ENCODE measurements at regions not wholly inside any gene's neighbourhood (a gene's known extent, or its start where the extent isn't known, plus 50 kb on each side); places are given as distances from the start of the nearest gene placed in this dataset.

DNA sequence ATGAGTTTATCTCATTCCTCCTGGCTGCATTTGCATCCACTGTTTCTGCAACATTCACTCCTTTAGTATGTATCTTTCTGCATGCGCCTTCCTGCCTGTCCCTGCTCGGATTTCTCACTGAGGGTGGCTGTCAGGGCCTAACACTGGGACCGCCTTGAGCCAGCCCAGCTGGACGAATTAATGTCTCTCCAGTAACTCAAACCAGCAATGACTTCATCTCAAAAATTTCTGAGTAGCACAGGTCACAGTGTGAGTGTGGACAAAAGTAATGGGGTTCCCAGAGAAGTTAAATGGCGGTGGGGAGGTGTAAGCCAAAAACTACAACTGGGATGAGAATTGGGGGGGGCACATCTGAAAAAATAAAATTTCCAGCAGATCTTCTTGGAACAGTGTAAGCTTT is 444.0 kb upstream of the MGMT start:
- H3K9me3 Mint-ChIP-seq = no peaks in the 10 kb centered on the region

DNA sequence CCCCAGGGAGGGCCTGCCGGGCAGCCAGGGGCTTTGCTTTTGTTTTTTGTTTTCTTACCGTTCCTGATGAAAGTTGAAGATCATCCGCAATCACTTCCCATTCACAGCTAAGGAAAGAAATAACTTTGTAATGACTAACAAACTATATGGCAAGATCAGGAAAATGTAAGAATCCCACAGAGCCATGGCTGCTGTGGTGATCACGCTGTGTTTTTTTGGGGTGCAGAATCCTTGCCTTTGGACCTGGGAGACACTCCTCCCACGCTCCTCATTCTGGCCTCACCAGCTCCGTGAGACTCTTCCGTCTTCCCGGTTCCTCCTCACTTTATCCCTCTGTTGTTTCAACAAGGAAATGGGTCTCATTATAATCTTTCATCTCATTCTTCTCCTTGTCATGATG is 443.0 kb upstream of the MGMT start:
- no peaks in the 10 kb centered on the region for H3K9me3 Mint-ChIP-seq
- no peak overlapping the region for H3K4me3 Mint-ChIP-seq
- no peaks in the 10 kb centered on the region for H3K27me3 Mint-ChIP-seq (ENCODE audit: low read depth)
- no peaks in the 10 kb centered on the region for H3K4me1 Mint-ChIP-seq (ENCODE audit: low read depth)
- no peaks in the 10 kb centered on the region for H3K36me3 Mint-ChIP-seq (ENCODE audit: insufficient read depth)
- no peak for ATAC-seq
- DNase-seq = no peak

More for the DNA sequence above, 444.0 kb upstream of the MGMT start:
- no peak for ATAC-seq
- Mint-ChIP-seq H3K4me3 (no peak overlapping the region), H3K36me3 (ENCODE audit: insufficient read depth) (no peaks in the 10 kb centered on the region), H3K27me3 (ENCODE audit: low read depth) (no peaks in the 10 kb centered on the region), H3K4me1 (ENCODE audit: low read depth) (no peaks in the 10 kb centered on the region)
- no peak for DNase-seq

DNA sequence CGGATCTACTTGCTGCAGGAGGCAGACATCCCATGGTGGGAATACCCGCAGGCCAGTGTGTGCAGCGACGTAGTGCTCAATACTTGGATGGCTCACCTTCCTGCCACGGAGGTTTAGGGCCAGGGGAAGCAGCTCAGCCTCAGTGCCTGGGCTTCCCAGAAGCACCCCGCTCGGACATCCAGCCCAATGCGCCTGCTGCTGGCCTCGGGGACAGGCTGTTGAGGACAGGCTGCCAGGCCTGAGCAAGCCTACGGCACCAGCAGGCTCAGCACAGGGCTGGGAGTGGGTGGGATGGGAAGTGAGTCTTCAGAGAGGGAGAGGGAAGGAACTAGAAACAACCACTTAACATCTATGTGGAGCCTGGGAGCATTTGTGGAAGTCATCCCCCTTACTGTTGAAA is 441.3 kb upstream of the MGMT start:
- no peak for ATAC-seq
- H3K36me3 Mint-ChIP-seq (ENCODE audit: insufficient read depth) = no peaks in the 10 kb centered on the region
- H3K27me3 Mint-ChIP-seq (ENCODE audit: low read depth) = peaks cover 3% of the 10 kb centered on the region
- no peaks in the 10 kb centered on the region for H3K4me1 Mint-ChIP-seq (ENCODE audit: low read depth)
- no peaks in the 10 kb centered on the region for H3K9me3 Mint-ChIP-seq
- H3K4me3 Mint-ChIP-seq = no peak overlapping the region
- no peak for DNase-seq

DNA sequence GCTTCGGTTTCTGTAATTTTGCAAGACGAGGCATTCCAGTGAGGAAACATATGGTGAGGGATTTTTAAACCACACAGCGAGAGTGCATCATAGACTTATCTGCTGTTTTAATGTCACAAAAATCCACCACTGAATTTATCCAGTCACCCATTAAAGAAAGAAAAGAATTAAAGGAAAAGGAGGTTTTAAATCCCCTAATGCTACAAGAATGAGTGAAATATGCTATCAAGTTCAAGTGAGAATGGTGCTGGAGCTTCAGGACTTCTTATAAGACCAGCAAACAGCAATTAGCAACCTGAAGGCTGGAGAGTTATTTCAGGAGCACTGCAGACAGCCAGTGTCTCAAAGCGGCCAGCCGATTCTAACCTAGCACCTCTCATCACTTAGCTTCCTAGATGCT is 439.1 kb upstream of the MGMT start:
- ATAC-seq (no peak), DNase-seq (no peak)
- peaks cover 3% of the 10 kb centered on the region for H3K27me3 Mint-ChIP-seq (ENCODE audit: low read depth)
- peaks cover 2% of the 10 kb centered on the region for H3K4me1 Mint-ChIP-seq (ENCODE audit: low read depth)
- no peak overlapping the region for H3K4me3 Mint-ChIP-seq
- no peaks in the 10 kb centered on the region for H3K9me3 Mint-ChIP-seq
- H3K36me3 Mint-ChIP-seq (ENCODE audit: insufficient read depth) = no peaks in the 10 kb centered on the region

DNA sequence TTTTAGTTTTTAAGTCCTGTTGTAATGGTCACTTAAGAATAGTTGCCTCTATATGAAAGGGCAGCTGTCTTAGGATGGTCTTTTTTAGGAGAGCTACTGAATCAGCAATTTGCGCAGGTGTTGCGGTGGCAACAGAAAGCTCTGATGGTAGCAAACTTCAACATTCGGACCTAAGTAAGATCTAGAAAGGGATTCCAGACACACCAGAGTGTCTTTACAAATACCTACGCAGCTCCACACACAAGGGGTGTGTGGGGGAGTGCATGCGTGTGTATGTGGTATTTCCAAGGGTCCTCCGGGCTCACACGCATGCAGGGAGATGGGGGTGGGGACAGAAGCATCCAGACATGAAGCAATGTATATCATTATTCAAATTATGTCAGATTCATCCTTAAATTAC is 438.6 kb upstream of the MGMT start:
- Mint-ChIP-seq H3K27me3 (ENCODE audit: low read depth) (peaks cover 3% of the 10 kb centered on the region), H3K4me1 (ENCODE audit: low read depth) (peaks cover 2% of the 10 kb centered on the region), H3K4me3 (no peak overlapping the region), H3K9me3 (no peaks in the 10 kb centered on the region), H3K36me3 (ENCODE audit: insufficient read depth) (no peaks in the 10 kb centered on the region)
- DNase-seq (no peak), ATAC-seq (no peak)

DNA sequence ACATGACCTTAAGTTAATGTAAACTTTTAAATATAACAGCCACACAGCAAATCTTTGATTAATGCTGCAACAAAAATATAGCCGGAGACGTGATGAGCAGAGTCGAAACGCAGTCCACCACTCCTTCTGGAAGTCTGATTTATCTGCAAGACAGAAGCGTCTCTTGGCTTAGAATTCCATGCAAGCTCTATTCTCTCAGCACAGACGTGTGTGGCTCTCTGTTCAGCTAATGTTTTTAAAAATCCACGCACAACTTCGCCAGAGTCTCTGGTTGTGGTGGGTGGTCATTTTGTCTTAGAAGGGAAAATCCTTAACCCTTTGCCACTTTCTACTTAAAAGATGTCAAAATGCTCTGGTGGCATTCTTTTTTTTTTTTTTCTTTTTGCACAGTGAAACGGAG is 438.0 kb upstream of the MGMT start:
- DNase-seq = no peak
- no peak for ATAC-seq
- no peaks in the 10 kb centered on the region for H3K36me3 Mint-ChIP-seq (ENCODE audit: insufficient read depth)
- no peak overlapping the region for H3K4me3 Mint-ChIP-seq
- peaks cover 3% of the 10 kb centered on the region for H3K27me3 Mint-ChIP-seq (ENCODE audit: low read depth)
- H3K9me3 Mint-ChIP-seq = no peaks in the 10 kb centered on the region
- peaks cover 5% of the 10 kb centered on the region for H3K4me1 Mint-ChIP-seq (ENCODE audit: low read depth)

DNA sequence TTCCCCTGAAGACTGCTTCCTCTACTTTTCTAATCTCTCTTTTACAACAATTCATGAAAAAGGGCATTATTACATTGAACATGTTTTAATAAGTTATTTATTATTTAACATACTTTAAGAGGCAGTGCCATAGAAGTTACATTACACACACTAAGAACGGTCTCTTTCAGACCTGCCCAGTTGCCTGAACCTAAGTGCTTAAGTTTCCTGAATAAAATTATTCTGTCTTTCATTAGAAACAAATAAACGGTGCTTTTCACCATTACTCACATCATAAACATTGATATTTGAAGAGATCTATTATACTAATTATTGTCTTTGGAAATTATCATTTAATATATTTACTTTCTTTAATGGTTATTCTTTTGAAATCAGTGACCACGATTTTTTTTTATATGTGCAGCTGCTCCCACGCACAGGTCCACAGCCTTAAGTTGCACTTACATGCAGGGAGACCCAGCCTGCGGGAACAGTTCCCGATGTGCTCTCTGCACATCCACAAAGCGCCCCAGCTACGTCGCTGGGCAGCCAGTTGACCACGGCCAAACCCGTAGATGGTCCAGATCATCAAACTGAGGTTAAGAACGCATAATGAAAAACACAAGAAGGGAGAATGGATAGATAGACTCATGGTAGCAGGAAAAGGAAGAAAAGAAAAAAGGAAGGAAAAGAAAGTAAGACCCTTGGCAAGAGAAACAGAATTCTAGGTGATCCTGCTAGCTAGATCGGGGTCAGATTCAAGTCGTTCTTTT is 437.0 kb upstream of the MGMT start:
- Mint-ChIP-seq H3K4me3 (no peak overlapping the region), H3K27me3 (ENCODE audit: low read depth) (peaks cover 7% of the 10 kb centered on the region), H3K9me3 (no peaks in the 10 kb centered on the region), H3K4me1 (ENCODE audit: low read depth) (peaks cover 7% of the 10 kb centered on the region), H3K36me3 (ENCODE audit: insufficient read depth) (no peaks in the 10 kb centered on the region)
- no peak for DNase-seq
- ATAC-seq = no peak

DNA sequence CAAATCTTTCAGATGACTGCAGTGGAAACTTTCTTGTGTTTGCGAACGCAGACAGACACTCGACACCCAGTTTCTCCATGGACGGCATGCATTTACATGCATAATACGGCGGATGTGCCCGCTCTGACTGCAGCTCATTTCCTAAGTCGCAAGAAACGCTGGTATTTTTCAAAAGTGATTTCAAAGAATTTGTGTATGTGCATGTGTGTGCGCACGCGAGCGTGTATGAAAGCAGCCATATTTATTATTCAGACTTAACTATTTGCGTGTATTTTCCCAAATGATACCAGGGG is 436.5 kb upstream of the MGMT start:
- H3K9me3 Mint-ChIP-seq = no peaks in the 10 kb centered on the region
- no peaks in the 10 kb centered on the region for H3K36me3 Mint-ChIP-seq (ENCODE audit: insufficient read depth)
- H3K27me3 Mint-ChIP-seq (ENCODE audit: low read depth) = peaks cover 7% of the 10 kb centered on the region
- ATAC-seq (no peak), DNase-seq (no peak)
- H3K4me1 Mint-ChIP-seq (ENCODE audit: low read depth) = peaks cover 10% of the 10 kb centered on the region
- no peak overlapping the region for H3K4me3 Mint-ChIP-seq

DNA sequence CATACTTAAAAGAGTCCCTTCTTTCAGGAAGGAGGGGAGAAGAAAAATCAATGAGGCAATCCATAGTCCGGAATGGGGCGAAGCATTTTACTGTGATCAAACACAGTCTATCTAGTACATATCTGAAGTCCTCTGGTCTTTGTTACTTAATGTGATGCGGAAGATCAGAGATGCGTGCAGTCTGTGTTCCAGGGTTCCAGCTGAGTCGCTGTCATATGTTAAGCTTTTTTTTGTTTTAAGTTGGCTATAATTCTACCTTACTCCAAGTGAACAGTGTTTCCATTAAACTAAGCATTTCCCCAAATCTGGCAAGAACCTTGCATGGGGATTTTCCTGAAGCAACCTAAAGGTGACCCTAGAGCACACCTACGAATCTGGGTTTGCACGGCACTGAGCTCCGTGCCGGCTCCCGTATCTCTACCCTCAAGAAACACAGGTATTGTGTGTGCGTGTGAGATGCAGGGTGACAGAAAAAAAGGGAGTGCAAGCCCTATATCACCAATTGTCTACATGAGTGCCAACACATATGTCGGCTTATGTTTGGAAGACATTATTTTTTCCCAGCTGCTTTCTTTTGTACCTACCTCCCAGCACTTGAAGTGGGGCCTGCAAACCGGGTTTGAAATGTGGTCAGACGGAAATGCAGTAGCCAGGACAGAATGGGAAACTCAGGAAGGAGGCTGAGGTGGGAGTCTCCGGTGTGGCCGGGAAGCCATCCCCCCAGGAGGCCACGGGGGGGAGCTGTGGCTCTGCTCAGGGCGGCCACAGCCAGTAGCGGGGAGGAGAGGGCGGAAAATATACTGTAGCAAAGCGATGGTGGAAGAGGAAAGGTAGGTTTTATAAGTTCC is 435.8 kb upstream of the MGMT start:
- peaks cover 15% of the 10 kb centered on the region for H3K4me1 Mint-ChIP-seq (ENCODE audit: low read depth)
- ATAC-seq (peak; percentile 62 to 75), DNase-seq (peak; percentile 18)
- H3K27me3 Mint-ChIP-seq (ENCODE audit: low read depth) = peaks cover 7% of the 10 kb centered on the region
- no peak overlapping the region for H3K4me3 Mint-ChIP-seq
- H3K9me3 Mint-ChIP-seq = no peaks in the 10 kb centered on the region
- H3K36me3 Mint-ChIP-seq (ENCODE audit: insufficient read depth) = no peaks in the 10 kb centered on the region

DNA sequence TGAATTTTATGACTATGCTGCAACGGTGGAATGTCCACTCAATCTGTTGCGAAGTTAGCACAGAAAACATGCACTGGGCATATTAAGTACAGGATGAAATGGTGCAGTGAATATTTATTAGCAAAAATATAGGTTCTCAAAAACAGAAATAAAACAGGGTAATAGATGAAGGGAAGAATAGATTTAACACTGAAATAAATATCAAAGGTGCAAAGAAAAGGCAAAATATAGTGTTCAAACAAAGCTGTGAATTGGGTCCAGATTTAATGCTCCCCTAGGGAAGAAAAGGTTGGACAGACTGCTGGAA is 435.2 kb upstream of the MGMT start:
- H3K36me3 Mint-ChIP-seq (ENCODE audit: insufficient read depth) = no peaks in the 10 kb centered on the region
- H3K27me3 Mint-ChIP-seq (ENCODE audit: low read depth) = peaks cover 7% of the 10 kb centered on the region
- H3K9me3 Mint-ChIP-seq = no peaks in the 10 kb centered on the region
- H3K4me3 Mint-ChIP-seq = no peak overlapping the region
- peaks cover 18% of the 10 kb centered on the region for H3K4me1 Mint-ChIP-seq (ENCODE audit: low read depth)
- ATAC-seq = no peak
- DNase-seq = no peak

DNA sequence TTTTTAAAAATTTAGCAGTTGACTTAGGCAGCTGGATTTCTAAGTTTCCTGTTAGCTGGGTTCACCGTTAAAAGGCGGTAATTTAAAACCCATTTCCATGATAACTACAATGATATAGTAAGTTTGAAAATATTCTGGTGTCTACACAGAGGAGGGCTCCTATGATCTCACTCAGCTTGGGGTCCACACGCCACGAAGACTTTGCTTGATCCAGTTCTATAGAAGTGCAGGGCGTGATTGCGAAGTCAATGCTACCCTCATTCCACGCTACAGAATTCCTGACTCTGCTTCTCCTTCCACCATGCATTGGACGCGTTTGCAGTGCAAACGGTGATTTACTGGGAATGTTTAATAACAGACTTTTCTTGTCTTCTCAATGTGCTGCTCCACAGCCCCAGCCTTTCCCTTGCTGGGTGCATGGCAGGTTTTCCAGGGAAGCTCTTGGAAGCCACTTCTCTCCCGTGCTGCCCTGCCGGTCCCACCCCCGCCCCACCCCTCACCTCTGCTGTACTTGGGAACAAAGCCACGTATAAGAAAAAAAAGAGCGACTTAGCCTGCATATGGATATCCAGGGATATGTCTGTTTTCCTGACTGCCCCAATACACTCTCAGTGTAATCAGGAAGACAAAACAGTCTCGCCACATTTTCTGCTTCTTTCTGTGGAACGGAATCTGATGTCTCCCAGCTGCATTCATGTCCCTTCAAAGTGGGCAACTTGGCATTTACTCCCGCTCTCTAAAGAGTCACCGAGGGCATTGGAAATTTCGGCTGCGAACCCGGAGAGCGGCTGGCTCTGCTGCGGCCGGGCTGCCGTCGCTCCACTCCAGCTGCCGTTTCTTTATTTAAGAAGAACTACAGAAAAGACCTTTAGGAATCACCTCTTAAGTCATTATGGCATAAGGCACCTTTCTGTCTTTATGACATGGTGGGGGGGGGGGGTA is 434.4 kb upstream of the MGMT start:
- Mint-ChIP-seq H3K4me3 (no peak overlapping the region), H3K4me1 (ENCODE audit: low read depth) (peaks cover 22% of the 10 kb centered on the region), H3K27me3 (ENCODE audit: low read depth) (peaks cover 7% of the 10 kb centered on the region), H3K9me3 (no peaks in the 10 kb centered on the region), H3K36me3 (ENCODE audit: insufficient read depth) (no peaks in the 10 kb centered on the region)
- no peak for DNase-seq
- ATAC-seq = no peak

DNA sequence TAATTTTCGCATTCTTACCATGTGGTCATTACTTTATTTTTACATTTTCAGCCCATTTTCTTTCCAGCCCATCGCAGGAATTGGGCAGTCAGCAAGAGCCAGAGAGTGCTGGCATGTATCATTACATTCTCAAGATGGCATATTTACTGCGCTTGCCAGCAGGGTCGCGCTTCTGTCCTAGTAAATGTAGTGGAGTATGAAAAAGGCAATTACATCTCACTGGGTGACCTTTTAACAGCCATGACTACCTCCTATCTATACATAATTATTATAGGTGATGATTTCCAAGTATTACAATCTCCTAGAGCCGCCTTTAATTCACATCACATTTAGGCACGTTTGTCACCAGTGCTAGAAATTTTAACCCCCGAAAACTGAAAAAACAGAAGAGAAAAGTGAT is 433.7 kb upstream of the MGMT start:
- no peaks in the 10 kb centered on the region for H3K9me3 Mint-ChIP-seq
- H3K36me3 Mint-ChIP-seq (ENCODE audit: insufficient read depth) = no peaks in the 10 kb centered on the region
- ATAC-seq (no peak), DNase-seq (no peak)
- no peak overlapping the region for H3K4me3 Mint-ChIP-seq
- H3K27me3 Mint-ChIP-seq (ENCODE audit: low read depth) = peaks cover 7% of the 10 kb centered on the region
- H3K4me1 Mint-ChIP-seq (ENCODE audit: low read depth) = peaks cover 22% of the 10 kb centered on the region

DNA sequence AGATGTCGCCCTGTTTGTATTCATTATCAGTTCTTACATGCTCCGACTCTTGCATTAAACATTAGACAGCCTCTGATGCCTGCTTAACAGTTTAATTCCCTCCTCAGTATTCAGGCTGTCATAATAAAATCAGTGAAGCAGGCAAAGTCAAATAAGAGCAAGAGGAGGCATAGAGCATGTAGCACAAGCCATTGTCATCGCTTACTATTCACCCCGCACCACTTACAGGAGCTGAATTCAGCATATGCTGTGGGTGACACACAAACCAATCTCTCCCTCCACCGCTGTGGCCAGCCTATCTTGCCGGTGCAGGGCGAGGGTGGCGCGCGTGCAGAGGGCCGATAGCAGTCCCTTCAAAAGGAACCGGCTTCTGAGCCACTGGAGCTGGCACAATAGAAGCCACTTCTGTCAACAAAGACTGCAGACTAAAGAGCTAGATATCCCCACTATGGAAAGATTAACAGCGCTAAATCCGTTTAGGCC is 433.2 kb upstream of the MGMT start:
- peaks cover 22% of the 10 kb centered on the region for H3K4me1 Mint-ChIP-seq (ENCODE audit: low read depth)
- ATAC-seq = no peak
- no peaks in the 10 kb centered on the region for H3K36me3 Mint-ChIP-seq (ENCODE audit: insufficient read depth)
- no peak overlapping the region for H3K4me3 Mint-ChIP-seq
- no peaks in the 10 kb centered on the region for H3K9me3 Mint-ChIP-seq
- peaks cover 7% of the 10 kb centered on the region for H3K27me3 Mint-ChIP-seq (ENCODE audit: low read depth)
- no peak for DNase-seq

DNA sequence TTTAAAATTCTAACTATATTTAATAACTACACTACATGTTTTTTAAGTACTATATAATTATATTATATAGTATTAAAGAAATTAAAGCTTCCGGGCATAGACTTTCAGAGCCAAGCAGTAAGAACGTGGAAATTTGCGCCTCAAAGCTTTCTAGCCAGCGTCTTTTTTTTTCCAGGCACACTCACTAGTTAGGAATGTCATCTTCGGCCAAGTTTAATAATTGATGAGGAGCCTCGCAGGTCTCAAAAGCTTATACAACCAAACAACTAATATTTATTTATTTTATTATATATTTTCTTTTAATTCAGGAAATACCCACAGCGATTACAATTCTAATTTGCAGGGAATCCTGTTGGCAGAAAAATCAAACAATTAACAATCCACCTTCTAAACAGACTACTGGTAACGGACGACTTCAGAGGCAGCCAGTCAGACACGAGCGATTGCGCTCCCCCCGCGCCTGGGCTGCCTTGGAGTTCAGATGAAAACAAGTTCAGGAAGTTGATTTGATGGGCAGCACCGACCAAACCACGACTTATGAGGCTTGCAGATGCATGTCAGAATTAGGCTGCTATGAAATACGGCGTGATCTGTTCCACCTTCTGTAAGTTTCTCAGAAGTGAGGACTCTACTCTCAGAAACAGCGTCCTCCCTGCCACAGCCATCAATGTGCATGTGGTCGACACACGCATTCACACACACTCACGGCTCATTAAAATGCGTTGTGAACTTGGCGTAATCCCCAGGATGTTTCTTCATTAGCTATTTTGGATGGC is 431.8 kb upstream of the MGMT start:
- no peak for DNase-seq
- Mint-ChIP-seq H3K4me1 (ENCODE audit: low read depth) (peaks cover 22% of the 10 kb centered on the region), H3K9me3 (no peaks in the 10 kb centered on the region), H3K4me3 (peak overlapping the region; percentile 27), H3K27me3 (ENCODE audit: low read depth) (peaks cover 6% of the 10 kb centered on the region), H3K36me3 (ENCODE audit: insufficient read depth) (no peaks in the 10 kb centered on the region)
- ATAC-seq = peak; percentile 53 to 70
